ENCODE measurements at regions not wholly inside any gene's neighbourhood (a gene's known extent, or its start where the extent isn't known, plus 50 kb on each side); places are given as distances from the start of the nearest gene placed in this dataset.

- H3K9me3 Mint-ChIP-seq, result no peaks in the 10 kb centered on the region
- H3K4me3 Mint-ChIP-seq, result no peak overlapping the region
- no peaks in the 10 kb centered on the region for H3K4me1 Mint-ChIP-seq
- no peak for TF ChIP-seq IRF2 (CRISPR knock-in tag; IDR thresholded peaks at IDR 0.05; ENCODE audit: borderline replicate concordance, low read depth)
- TF ChIP-seq ZNF416 (CRISPR knock-in tag; IDR thresholded peaks at IDR 0.05), result no peak
- TF ChIP-seq CDX4 (CRISPR knock-in tag; IDR thresholded peaks at IDR 0.05; ENCODE audit: borderline replicate concordance), result no peak
- TF ChIP-seq SMAD3 (CRISPR knock-in tag; IDR thresholded peaks at IDR 0.05; ENCODE audit: borderline replicate concordance), result no peak
- no peak for TF ChIP-seq NR3C1 (CRISPR knock-in tag; conservative IDR thresholded peaks at IDR 0.05; ENCODE audit: low read depth)
- TF ChIP-seq PREB (CRISPR knock-in tag; IDR thresholded peaks at IDR 0.05; ENCODE audit: borderline replicate concordance), result no peak
- TF ChIP-seq, protein P1, sequence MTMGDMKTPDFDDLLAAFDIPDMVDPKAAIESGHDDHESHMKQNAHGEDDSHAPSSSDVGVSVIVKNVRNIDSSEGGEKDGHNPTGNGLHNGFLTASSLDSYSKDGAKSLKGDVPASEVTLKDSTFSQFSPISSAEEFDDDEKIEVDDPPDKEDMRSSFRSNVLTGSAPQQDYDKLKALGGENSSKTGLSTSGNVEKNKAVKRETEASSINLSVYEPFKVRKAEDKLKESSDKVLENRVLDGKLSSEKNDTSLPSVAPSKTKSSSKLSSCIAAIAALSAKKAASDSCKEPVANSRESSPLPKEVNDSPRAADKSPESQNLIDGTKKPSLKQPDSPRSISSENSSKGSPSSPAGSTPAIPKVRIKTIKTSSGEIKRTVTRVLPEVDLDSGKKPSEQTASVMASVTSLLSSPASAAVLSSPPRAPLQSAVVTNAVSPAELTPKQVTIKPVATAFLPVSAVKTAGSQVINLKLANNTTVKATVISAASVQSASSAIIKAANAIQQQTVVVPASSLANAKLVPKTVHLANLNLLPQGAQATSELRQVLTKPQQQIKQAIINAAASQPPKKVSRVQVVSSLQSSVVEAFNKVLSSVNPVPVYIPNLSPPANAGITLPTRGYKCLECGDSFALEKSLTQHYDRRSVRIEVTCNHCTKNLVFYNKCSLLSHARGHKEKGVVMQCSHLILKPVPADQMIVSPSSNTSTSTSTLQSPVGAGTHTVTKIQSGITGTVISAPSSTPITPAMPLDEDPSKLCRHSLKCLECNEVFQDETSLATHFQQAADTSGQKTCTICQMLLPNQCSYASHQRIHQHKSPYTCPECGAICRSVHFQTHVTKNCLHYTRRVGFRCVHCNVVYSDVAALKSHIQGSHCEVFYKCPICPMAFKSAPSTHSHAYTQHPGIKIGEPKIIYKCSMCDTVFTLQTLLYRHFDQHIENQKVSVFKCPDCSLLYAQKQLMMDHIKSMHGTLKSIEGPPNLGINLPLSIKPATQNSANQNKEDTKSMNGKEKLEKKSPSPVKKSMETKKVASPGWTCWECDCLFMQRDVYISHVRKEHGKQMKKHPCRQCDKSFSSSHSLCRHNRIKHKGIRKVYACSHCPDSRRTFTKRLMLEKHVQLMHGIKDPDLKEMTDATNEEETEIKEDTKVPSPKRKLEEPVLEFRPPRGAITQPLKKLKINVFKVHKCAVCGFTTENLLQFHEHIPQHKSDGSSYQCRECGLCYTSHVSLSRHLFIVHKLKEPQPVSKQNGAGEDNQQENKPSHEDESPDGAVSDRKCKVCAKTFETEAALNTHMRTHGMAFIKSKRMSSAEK (CRISPR knock-in tag; IDR thresholded peaks at IDR 0.05; ENCODE audit: borderline replicate concordance), result no peak
- TF ChIP-seq MYBL2 (CRISPR knock-in tag; IDR thresholded peaks at IDR 0.05), result no peak
- TF ChIP-seq ZBTB21 (CRISPR knock-in tag; IDR thresholded peaks at IDR 0.05; ENCODE audit: borderline replicate concordance), result no peak
- no peak for TF ChIP-seq ARID4B (CRISPR knock-in tag; IDR thresholded peaks at IDR 0.05; ENCODE audit: borderline replicate concordance)
- TF ChIP-seq GRHL2 (CRISPR knock-in tag; IDR thresholded peaks at IDR 0.05; ENCODE audit: insufficient replicate concordance, severe bottlenecking), result no peak
- DNase-seq (ENCODE audit: low spot score), result no peak
- POLR2A ChIA-PET, result no interaction called here
- no peak for ATAC-seq
- CTCF ChIA-PET, result no interaction called here
- H3K27ac Mint-ChIP-seq, result no peak overlapping the region
- no peaks in the 10 kb centered on the region for H3K36me3 Mint-ChIP-seq
- H3K27me3 Mint-ChIP-seq (ENCODE audit: low read depth), result no peaks in the 10 kb centered on the region; the same call in 1 of the 2 replicates
These were observed 141.0 kb downstream of the PTPN11 start for GRCh38 chr12:112559784-112560183.

- DNase-seq (ENCODE audit: low spot score), result peak; percentile 25
- peaks cover 7% of the 10 kb centered on the region for H3K27me3 Mint-ChIP-seq (ENCODE audit: low read depth)
- POLR2A ChIA-PET, result no interaction called here
- no peak overlapping the region for H3K4me3 Mint-ChIP-seq
- TF ChIP-seq TP53 (CRISPR knock-in tag; IDR thresholded peaks at IDR 0.05), result no peak
- TF ChIP-seq E2F4 (CRISPR knock-in tag; IDR thresholded peaks at IDR 0.05; ENCODE audit: borderline replicate concordance, low read depth), result no peak
- TF ChIP-seq ATF6 (CRISPR knock-in tag; IDR thresholded peaks at IDR 0.05), result no peak
- no peak for TF ChIP-seq NR2C2 (CRISPR knock-in tag; IDR thresholded peaks at IDR 0.05)
- TF ChIP-seq ESRRA (CRISPR knock-in tag; IDR thresholded peaks at IDR 0.05; ENCODE audit: borderline replicate concordance), result no peak
- TF ChIP-seq, protein P2, sequence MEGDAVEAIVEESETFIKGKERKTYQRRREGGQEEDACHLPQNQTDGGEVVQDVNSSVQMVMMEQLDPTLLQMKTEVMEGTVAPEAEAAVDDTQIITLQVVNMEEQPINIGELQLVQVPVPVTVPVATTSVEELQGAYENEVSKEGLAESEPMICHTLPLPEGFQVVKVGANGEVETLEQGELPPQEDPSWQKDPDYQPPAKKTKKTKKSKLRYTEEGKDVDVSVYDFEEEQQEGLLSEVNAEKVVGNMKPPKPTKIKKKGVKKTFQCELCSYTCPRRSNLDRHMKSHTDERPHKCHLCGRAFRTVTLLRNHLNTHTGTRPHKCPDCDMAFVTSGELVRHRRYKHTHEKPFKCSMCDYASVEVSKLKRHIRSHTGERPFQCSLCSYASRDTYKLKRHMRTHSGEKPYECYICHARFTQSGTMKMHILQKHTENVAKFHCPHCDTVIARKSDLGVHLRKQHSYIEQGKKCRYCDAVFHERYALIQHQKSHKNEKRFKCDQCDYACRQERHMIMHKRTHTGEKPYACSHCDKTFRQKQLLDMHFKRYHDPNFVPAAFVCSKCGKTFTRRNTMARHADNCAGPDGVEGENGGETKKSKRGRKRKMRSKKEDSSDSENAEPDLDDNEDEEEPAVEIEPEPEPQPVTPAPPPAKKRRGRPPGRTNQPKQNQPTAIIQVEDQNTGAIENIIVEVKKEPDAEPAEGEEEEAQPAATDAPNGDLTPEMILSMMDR (IDR thresholded peaks at IDR 0.05), result peak; percentile 32; the same call in 1 of the 2 replicates
- no peaks in the 10 kb centered on the region for H3K36me3 Mint-ChIP-seq
- CTCF ChIA-PET, result interaction anchor here (0.6 to 1.5 kb wide), 10 partner anchors 9 to 258 kb away, joined by 3 to 5 read pairs (median 4); no protein-coding TSS in a partner anchor
- no peak overlapping the region for H3K27ac Mint-ChIP-seq
- no peaks in the 10 kb centered on the region for H3K4me1 Mint-ChIP-seq
- no peak; the same call in 1 of the 2 replicates for ATAC-seq
- no peaks in the 10 kb centered on the region for H3K9me3 Mint-ChIP-seq
These were observed 145.5 kb downstream of the PTPN11 start for GRCh38 chr12:112564160-112564784.
